GM10266 (cell line): ENCODE measurements at regions not wholly inside any gene's neighbourhood (a gene's known extent, or its start where the extent isn't known, plus 50 kb on each side); places are given as distances from the start of the nearest gene placed in this dataset.

Experiments
- DNase-seq: peaks from one replicate; pipeline ENCODE4 v3.0.0; 2012; ENCODE audit errors: extremely low spot score
- TF ChIP-seq, protein P1 (sequence below): IDR thresholded peaks from 2 replicates; pipeline ENCODE4 v1.5.1; 2012; ENCODE audit warnings: mild to moderate bottlenecking, low read depth; ENCODE audit not compliant: control insufficient read depth, insufficient read depth; ENCODE audit errors: missing control alignments

DNA sequence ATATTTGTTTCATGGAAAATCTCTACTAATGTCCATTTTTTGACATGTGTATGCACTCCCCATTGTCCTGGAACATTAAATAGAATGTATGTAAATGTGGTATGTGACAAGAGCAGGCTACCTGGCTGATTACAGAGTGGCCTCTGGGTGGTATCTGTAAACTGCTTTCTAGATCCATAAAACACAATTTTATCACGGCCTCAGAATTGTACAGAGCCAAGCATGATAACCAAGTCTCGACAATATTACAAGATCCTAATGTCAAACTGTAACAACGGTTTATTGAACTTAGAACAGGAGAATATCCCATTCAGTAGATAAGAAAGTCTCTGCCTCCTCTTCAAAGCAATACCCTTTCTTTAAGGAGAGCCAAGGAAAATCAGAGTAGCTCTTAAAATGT, 212.4 kb downstream of the PCDH7 start:
- DNase-seq: no peak
- TF ChIP-seq, protein P1, sequence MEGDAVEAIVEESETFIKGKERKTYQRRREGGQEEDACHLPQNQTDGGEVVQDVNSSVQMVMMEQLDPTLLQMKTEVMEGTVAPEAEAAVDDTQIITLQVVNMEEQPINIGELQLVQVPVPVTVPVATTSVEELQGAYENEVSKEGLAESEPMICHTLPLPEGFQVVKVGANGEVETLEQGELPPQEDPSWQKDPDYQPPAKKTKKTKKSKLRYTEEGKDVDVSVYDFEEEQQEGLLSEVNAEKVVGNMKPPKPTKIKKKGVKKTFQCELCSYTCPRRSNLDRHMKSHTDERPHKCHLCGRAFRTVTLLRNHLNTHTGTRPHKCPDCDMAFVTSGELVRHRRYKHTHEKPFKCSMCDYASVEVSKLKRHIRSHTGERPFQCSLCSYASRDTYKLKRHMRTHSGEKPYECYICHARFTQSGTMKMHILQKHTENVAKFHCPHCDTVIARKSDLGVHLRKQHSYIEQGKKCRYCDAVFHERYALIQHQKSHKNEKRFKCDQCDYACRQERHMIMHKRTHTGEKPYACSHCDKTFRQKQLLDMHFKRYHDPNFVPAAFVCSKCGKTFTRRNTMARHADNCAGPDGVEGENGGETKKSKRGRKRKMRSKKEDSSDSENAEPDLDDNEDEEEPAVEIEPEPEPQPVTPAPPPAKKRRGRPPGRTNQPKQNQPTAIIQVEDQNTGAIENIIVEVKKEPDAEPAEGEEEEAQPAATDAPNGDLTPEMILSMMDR: no peak

DNA sequence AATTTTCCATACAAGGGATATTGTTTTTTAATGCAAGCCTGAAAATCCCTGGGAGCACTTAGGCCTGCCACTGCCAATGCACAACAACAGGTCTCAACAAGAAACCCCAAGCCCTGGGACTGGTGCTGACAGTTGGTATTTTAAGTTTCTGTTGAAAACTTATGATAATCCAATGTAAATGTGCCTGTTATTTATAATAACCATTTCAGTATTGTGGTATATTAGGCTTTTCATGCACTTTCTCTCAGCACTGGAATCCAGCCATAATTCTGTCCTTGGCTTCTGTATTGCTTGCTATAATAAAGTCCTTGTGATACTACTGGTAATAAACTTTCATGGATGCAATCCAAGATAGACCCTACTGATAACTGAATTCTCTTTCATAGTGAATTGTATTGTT, 218.9 kb downstream of the PCDH7 start:
- DNase-seq: no peak
- TF ChIP-seq, protein P1: no peak

DNA sequence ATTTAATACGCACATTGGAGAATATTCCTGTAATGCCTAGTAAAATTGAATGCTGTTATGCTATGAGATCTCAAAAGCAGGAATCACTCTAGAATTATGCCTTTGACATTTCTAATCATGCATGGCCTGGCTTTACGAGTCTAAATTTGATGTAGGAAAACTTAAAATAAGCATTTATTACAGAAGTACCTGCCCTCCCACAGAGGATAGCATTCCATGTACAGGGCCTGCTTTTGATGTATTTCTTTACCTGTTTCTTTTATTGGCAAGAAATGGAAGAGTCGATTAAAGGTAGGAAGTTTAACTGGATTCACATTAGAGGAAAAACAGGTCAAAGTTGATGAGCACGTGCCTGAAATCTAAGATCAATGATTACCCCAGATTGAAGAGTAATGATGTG, 219.5 kb downstream of the PCDH7 start:
- TF ChIP-seq, protein P1: no peak
- no peak for DNase-seq

DNA sequence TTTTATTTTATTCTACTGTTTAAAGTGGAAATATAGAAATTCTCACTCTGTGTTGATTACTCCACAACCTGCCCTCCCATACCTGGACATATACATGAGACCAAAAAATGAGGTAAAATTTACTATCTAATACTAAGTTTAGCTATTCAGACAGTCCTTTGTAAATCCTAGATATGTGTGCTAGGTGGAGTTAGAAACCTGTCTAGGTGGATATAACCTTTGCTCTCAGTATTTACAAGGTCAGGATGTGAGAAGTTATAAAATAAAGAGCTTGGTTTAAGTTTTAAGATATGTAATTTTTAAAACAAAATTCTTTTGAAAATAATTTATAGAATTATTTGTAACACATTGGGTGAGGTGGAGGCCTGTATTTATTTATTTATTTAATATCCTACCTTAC, 221.5 kb downstream of the PCDH7 start:
- no peak for DNase-seq
- TF ChIP-seq, protein P1: no peak

DNA sequence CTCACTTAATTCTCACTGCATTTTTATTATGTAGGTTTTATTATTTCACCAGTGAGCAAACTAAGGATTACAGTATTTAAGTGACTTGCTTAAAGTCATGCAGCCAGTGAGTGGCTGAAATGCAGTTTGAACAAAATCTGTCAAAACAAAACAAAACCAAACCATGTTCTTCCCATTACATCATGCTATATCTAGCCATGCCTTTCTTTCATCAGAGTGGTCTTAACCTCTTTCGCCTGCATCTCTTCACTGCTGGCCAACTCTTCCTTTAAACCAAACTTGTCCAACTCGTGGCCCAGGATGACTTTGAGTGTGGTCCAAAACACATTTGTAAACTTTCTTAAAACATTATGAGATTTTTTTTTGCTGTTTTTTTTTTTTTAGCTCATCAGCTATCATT, 223.2 kb downstream of the PCDH7 start:
- DNase-seq: no peak
- TF ChIP-seq, protein P1: no peak

- no peak for DNase-seq
- TF ChIP-seq, protein P1: no peak
Observed at GRCh38 chr4:30945586-30945985, 225.4 kb downstream of the PCDH7 start.

GRCh38 chr4:30946288-30946687, 226.1 kb downstream of the PCDH7 start:
- DNase-seq: no peak
- TF ChIP-seq, protein P1: no peak

GRCh38 chr4:30948653-30949052, 228.5 kb downstream of the PCDH7 start:
- TF ChIP-seq, protein P1: no peak
- no peak for DNase-seq
